PC-9 (cell line): ENCODE measurements at regions not wholly inside any gene's neighbourhood (a gene's known extent, or its start where the extent isn't known, plus 50 kb on each side); places are given as distances from the start of the nearest gene placed in this dataset.
"Not testable (repeated sequence)": the region's sequence is repeated elsewhere in the genome, so short reads cannot be mapped to it uniquely, and the experiment has no call there.

Source experiments
- BruUV-seq: library from RNA; stranded (reverse); fragments of 400-500 nt; replicated peaks from 2 replicates; lab custom pipeline; 2021; lab: Mats Ljungman, UMichigan
- CTCF ChIA-PET: fragments of 300-600 bp; sonication (Branson Sonifier 250); formaldehyde crosslinking; loops from one replicate; lab custom pipeline; 2022; ENCODE audit warnings: antibody characterized with exemption; lab: Charles Lee
- POLR2A ChIA-PET: fragments of 300-600 bp; sonication (Branson Sonifier 250); formaldehyde crosslinking; loops from one replicate; lab custom pipeline; 2022; ENCODE audit warnings: antibody characterized with exemption; ENCODE audit not compliant: unreplicated experiment; lab: Charles Lee
- DNase-seq, 2 experiments: peaks; one replicate each; pipeline versions ENCODE4 v3.0.0 to v3.0.0-alpha.2; 2015 to 2022; ENCODE audit warnings: mixed read lengths in 1 of 2
- H2AFZ ChIP-seq: fragments of 200-600 bp; sonication (generic); 2 replicates; pipeline ENCODE4 v1.8.1; 2017; ENCODE audit warnings: antibody characterized with exemption
- H3F3A ChIP-seq: fragments of 200-600 bp; sonication (generic); 2 replicates; pipeline ENCODE4 v1.8.1; 2017; ENCODE audit warnings: antibody characterized with exemption, mild to moderate bottlenecking, low read depth; ENCODE audit not compliant: insufficient read depth
- H3K27ac ChIP-seq: fragments of 200-600 bp; sonication (generic); 2 replicates; pipeline ENCODE4 v1.6.1; 2016; ENCODE audit warnings: mixed run types
- H3K27me3 ChIP-seq: fragments of 200-600 bp; sonication (generic); 2 replicates; pipeline ENCODE4 v1.6.1; 2016; ENCODE audit warnings: low read depth, mixed run types; ENCODE audit not compliant: insufficient read depth
- H3K36me3 ChIP-seq: fragments of 200-600 bp; sonication (generic); 2 replicates; pipeline ENCODE4 v1.6.1; 2016; ENCODE audit warnings: low read depth, mixed run types
- H3K4me1 ChIP-seq: fragments of 200-600 bp; sonication (generic); replicated peaks from 2 replicates; pipeline ENCODE4 v1.6.1; 2016; ENCODE audit warnings: mixed run types; ENCODE audit not compliant: insufficient read depth
- H3K4me2 ChIP-seq: fragments of 200-600 bp; sonication (generic); 2 replicates; pipeline ENCODE4 v1.6.1; 2017; ENCODE audit warnings: mixed run types
- H3K4me3 ChIP-seq: fragments of 200-600 bp; sonication (generic); 2 replicates; pipeline ENCODE4 v1.6.1; 2016; ENCODE audit warnings: mixed run types
- H3K79me2 ChIP-seq: fragments of 200-600 bp; sonication (generic); 2 replicates; pipeline ENCODE4 v1.6.1; 2017; ENCODE audit warnings: low read depth, mixed run types
- H3K9me2 ChIP-seq: fragments of 200-600 bp; sonication (generic); 2 replicates; pipeline ENCODE4 v1.8.1; 2017; ENCODE audit warnings: mild to moderate bottlenecking; ENCODE audit not compliant: insufficient read depth
- H3K9me3 ChIP-seq: fragments of 200-600 bp; sonication (generic); 2 replicates; pipeline ENCODE4 v1.8.1; 2016; ENCODE audit warnings: low read depth; ENCODE audit not compliant: insufficient read depth
- H4K20me1 ChIP-seq: fragments of 200-600 bp; sonication (generic); 2 replicates; pipeline ENCODE4 v1.8.1; 2017; ENCODE audit not compliant: insufficient read depth
- EZH2 ChIP-seq: fragments of 200-600 bp; sonication (generic); IDR thresholded peaks from 2 replicates; pipeline ENCODE4 v1.8.0; 2017; ENCODE audit warnings: antibody characterized with exemption, low read depth
- intact Hi-C: fragments of 100-400 bp; cut with micrococcal nuclease; formaldehyde crosslinking; loops from one replicate; pipeline ENCODE4 v1.10.0; 2022; ENCODE audit not compliant: unreplicated experiment
- TF ChIP-seq, protein P1 (sequence below): fragments of 200-600 bp; sonication (generic); conservative IDR thresholded peaks from 2 replicates; pipeline ENCODE4 v1.6.1; 2017; ENCODE audit warnings: mixed run types, antibody characterized with exemption, mild to moderate bottlenecking, moderate library complexity

DNA sequence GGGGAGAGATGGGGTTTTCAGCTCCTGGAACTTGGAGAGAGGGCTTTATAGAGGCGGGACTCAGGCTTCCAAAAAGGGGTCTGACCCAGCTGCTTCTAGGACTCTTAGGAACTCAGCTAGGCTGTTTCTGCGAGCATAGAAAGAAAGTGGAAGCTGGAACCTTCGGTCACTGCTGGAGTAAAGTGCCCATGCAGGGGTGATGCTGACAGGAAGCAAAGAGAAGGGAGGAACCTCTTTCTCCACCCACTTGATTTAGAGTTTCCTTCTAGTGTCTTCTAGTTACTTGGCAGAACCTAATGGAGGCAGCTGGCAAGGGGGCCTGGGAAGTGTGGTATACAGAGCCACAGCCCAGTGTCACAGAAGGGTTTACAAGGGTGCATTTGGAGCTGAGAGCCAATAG, 283.6 kb downstream of the QKI start:
- TF ChIP-seq EZH2 = no peak
- TF ChIP-seq, protein P1, sequence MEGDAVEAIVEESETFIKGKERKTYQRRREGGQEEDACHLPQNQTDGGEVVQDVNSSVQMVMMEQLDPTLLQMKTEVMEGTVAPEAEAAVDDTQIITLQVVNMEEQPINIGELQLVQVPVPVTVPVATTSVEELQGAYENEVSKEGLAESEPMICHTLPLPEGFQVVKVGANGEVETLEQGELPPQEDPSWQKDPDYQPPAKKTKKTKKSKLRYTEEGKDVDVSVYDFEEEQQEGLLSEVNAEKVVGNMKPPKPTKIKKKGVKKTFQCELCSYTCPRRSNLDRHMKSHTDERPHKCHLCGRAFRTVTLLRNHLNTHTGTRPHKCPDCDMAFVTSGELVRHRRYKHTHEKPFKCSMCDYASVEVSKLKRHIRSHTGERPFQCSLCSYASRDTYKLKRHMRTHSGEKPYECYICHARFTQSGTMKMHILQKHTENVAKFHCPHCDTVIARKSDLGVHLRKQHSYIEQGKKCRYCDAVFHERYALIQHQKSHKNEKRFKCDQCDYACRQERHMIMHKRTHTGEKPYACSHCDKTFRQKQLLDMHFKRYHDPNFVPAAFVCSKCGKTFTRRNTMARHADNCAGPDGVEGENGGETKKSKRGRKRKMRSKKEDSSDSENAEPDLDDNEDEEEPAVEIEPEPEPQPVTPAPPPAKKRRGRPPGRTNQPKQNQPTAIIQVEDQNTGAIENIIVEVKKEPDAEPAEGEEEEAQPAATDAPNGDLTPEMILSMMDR = no peak
- H3K9me3 ChIP-seq = no peaks in the 10 kb centered on the region; the same call in 1 of the 2 replicates
- ChIA-PET CTCF (no interaction called here), POLR2A (no interaction called here)
- no peak overlapping the region for H2AFZ ChIP-seq
- DNase-seq = no peak
- no peaks in the 10 kb centered on the region for H3K79me2 ChIP-seq
- H3K36me3 ChIP-seq = no peaks in the 10 kb centered on the region
- H3K4me3 ChIP-seq = no peak overlapping the region
- no peaks in the 10 kb centered on the region for H3K4me1 ChIP-seq
- H3K4me2 ChIP-seq = no peak overlapping the region
- no TSS peak for BruUV-seq
- intact Hi-C loops = no loop called here
- peaks cover 96% of the 10 kb centered on the region for H3K27me3 ChIP-seq
- no peaks in the 10 kb centered on the region for H3K9me2 ChIP-seq
- H3F3A ChIP-seq = no peaks in the 10 kb centered on the region
- H4K20me1 ChIP-seq = 0 out of 2 replicates have a peak, but pooled peaks cover 4% of the 10 kb centered on the region
- no peak overlapping the region for H3K27ac ChIP-seq

DNA sequence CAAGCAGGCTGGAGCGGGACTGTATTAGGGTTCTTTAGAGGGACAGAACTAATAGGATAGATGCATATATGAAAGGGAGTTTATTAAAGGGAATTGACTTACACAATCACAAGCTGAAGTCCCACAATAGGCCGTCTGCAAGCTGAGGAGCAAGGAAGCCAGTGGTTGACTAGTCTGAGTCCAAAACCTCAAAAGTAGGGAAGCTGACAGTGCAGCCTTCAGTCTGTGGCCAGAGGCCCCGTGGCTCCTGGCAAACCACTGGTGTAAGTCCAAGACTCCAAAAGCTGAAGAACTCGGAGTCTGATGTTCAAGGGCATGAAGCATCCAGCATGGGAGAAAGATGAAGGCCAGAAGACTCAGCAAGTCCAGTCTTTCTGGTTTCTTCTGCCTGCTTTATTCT, 281.8 kb downstream of the QKI start:
- H3K9me2 ChIP-seq, H3K4me1 ChIP-seq, DNase-seq, H3F3A ChIP-seq, H3K36me3 ChIP-seq, CTCF ChIA-PET, H3K79me2 ChIP-seq, POLR2A ChIA-PET, H2AFZ ChIP-seq, BruUV-seq, H3K9me3 ChIP-seq, H3K4me2 ChIP-seq, H3K27ac ChIP-seq, intact Hi-C loops, H3K4me3 ChIP-seq, H4K20me1 ChIP-seq: not testable (repeated sequence)
- H3K27me3 ChIP-seq = peaks cover 97% of the 10 kb centered on the region

DNA sequence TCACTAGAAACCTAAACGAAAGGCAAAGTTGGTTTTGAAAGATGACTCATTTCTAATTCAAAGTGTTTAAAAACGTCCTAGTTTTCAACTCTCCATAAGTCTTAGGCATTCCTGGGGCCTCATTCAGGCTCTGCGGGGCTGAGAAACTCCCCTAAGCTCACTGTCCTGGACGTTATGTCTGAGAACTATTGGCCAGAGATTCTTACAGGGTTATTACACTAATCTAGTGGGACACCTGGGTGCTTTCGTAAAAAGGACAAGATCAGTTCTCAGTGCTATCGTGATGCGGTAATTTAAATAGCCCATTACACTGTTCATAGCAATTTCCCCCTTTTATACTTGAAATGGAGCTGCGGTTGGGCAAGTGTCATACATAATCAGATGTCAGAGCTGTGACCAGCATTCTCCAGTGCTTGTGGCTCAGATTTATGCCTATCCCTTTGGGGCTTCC, 280.9 kb downstream of the QKI start:
- Histone ChIP-seq H3K4me2 (no peak overlapping the region), H3K36me3 (no peaks in the 10 kb centered on the region), H3K27me3 (peaks cover 97% of the 10 kb centered on the region), H3K79me2 (no peaks in the 10 kb centered on the region), H3K9me3 (no peaks in the 10 kb centered on the region; the same call in 1 of the 2 replicates), H2AFZ (no peak overlapping the region), H3K9me2 (no peaks in the 10 kb centered on the region), H4K20me1 (0 out of 2 replicates have a peak, but pooled peaks cover 4% of the 10 kb centered on the region), H3K4me3 (no peak overlapping the region), H3K4me1 (no peaks in the 10 kb centered on the region), H3K27ac (no peak overlapping the region), H3F3A (no peaks in the 10 kb centered on the region)
- TF ChIP-seq, protein P1 = no peak
- no peak for TF ChIP-seq EZH2
- no TSS peak for BruUV-seq
- ChIA-PET POLR2A (no interaction called here), CTCF (no interaction called here)
- DNase-seq = no peak
- intact Hi-C loops = no loop called here

DNA sequence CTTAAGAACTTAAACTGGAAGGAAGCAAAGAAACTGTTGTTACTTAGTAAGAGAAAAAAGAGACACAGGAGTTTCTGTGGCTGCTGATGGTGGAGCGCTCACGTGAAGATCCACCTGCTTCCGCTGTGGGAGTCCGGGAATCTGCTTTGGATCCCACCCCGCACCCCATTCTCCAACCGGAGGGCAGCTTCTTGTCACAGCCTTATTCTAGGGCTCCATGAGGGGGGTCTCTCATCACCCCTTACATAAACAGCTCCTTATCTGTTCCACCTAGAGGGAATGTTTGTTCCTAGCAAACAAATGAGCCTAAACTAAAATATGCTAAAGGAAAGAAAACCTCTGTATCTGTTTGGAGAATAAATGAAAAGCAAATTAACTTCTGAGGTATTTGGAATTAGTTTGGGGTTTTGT, 280.5 kb downstream of the QKI start:
- H3K9me2 ChIP-seq = no peaks in the 10 kb centered on the region
- ChIA-PET POLR2A (no interaction called here), CTCF (no interaction called here)
- H3K9me3 ChIP-seq = no peaks in the 10 kb centered on the region; the same call in 1 of the 2 replicates
- intact Hi-C loops = no loop called here
- no peaks in the 10 kb centered on the region for H3K79me2 ChIP-seq
- H2AFZ ChIP-seq = no peak overlapping the region
- no peak overlapping the region for H3K4me2 ChIP-seq
- TF ChIP-seq, protein P1 = no peak
- no peak for TF ChIP-seq EZH2
- no peaks in the 10 kb centered on the region for H3F3A ChIP-seq
- DNase-seq = no peak
- no peak overlapping the region for H3K4me3 ChIP-seq
- no TSS peak for BruUV-seq
- H4K20me1 ChIP-seq = 0 out of 2 replicates have a peak, but pooled peaks cover 4% of the 10 kb centered on the region
- peaks cover 97% of the 10 kb centered on the region for H3K27me3 ChIP-seq
- no peaks in the 10 kb centered on the region for H3K36me3 ChIP-seq
- H3K4me1 ChIP-seq = no peaks in the 10 kb centered on the region
- H3K27ac ChIP-seq = no peak overlapping the region
